ENCODE measurements at regions not wholly inside any gene's neighbourhood (a gene's known extent, or its start where the extent isn't known, plus 50 kb on each side); places are given as distances from the start of the nearest gene placed in this dataset.

GRCh38 chr21:35475762-35476161 is 426.7 kb upstream of the RUNX1 start:
- TF ChIP-seq CTCF (IDR thresholded peaks at IDR 0.05; ENCODE audit: extremely low read depth in 1 of 2, insufficient read depth in 1 of 2, low read depth in 1 of 2, low read length in 2 of 2) (no peak), EZH2 (IDR thresholded peaks at IDR 0.05; ENCODE audit: borderline replicate concordance, low read depth, low read length, severe bottlenecking) (no peak)

Measured in endothelial cell of umbilical vein (primary cell).